ENCODE measurements at regions not wholly inside any gene's neighbourhood (a gene's known extent, or its start where the extent isn't known, plus 50 kb on each side); places are given as distances from the start of the nearest gene placed in this dataset.

GRCh38 chr2:35986871-35987270 lies 368.7 kb upstream of the CRIM1 start:
- H3K9ac ChIP-seq (ENCODE audit: low read length): no peak overlapping the region
- no peak overlapping the region for H3K4me2 ChIP-seq (ENCODE audit: low read length)
- no peak overlapping the region for H3K27ac ChIP-seq (ENCODE audit: low read length)
- no peaks in the 10 kb centered on the region for H3K9me3 ChIP-seq (ENCODE audit: low read length)
- H3F3A ChIP-seq (ENCODE audit: insufficient read depth, low read length, poor library complexity, severe bottlenecking): no peaks in the 10 kb centered on the region
- no peaks in the 10 kb centered on the region for H3K79me2 ChIP-seq (replicated peaks; ENCODE audit: insufficient read depth, low read length)
- H3K36me3 ChIP-seq (ENCODE audit: insufficient read depth, low read length): no peaks in the 10 kb centered on the region
- no peaks in the 10 kb centered on the region for H3K27me3 ChIP-seq (ENCODE audit: insufficient read depth, low read depth, low read length)
- TF ChIP-seq MXI1 (conservative IDR thresholded peaks at IDR 0.05; ENCODE audit: poor library complexity, severe bottlenecking) (no peak), RAD21 (conservative IDR thresholded peaks at IDR 0.05) (no peak), EZH2 (IDR thresholded peaks at IDR 0.05; ENCODE audit: borderline replicate concordance, insufficient read depth, low read length, poor library complexity, severe bottlenecking) (no peak), TAF1 (IDR thresholded peaks at IDR 0.05; ENCODE audit: low read depth) (no peak), POLR2AphosphoS5 (IDR thresholded peaks at IDR 0.05) (no peak), SMC3 (conservative IDR thresholded peaks at IDR 0.05; ENCODE audit: poor library complexity) (no peak)
- TF ChIP-seq, protein P1, sequence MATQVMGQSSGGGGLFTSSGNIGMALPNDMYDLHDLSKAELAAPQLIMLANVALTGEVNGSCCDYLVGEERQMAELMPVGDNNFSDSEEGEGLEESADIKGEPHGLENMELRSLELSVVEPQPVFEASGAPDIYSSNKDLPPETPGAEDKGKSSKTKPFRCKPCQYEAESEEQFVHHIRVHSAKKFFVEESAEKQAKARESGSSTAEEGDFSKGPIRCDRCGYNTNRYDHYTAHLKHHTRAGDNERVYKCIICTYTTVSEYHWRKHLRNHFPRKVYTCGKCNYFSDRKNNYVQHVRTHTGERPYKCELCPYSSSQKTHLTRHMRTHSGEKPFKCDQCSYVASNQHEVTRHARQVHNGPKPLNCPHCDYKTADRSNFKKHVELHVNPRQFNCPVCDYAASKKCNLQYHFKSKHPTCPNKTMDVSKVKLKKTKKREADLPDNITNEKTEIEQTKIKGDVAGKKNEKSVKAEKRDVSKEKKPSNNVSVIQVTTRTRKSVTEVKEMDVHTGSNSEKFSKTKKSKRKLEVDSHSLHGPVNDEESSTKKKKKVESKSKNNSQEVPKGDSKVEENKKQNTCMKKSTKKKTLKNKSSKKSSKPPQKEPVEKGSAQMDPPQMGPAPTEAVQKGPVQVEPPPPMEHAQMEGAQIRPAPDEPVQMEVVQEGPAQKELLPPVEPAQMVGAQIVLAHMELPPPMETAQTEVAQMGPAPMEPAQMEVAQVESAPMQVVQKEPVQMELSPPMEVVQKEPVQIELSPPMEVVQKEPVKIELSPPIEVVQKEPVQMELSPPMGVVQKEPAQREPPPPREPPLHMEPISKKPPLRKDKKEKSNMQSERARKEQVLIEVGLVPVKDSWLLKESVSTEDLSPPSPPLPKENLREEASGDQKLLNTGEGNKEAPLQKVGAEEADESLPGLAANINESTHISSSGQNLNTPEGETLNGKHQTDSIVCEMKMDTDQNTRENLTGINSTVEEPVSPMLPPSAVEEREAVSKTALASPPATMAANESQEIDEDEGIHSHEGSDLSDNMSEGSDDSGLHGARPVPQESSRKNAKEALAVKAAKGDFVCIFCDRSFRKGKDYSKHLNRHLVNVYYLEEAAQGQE (IDR thresholded peaks at IDR 0.05; ENCODE audit: borderline replicate concordance): no peak
- TF ChIP-seq, protein P2, sequence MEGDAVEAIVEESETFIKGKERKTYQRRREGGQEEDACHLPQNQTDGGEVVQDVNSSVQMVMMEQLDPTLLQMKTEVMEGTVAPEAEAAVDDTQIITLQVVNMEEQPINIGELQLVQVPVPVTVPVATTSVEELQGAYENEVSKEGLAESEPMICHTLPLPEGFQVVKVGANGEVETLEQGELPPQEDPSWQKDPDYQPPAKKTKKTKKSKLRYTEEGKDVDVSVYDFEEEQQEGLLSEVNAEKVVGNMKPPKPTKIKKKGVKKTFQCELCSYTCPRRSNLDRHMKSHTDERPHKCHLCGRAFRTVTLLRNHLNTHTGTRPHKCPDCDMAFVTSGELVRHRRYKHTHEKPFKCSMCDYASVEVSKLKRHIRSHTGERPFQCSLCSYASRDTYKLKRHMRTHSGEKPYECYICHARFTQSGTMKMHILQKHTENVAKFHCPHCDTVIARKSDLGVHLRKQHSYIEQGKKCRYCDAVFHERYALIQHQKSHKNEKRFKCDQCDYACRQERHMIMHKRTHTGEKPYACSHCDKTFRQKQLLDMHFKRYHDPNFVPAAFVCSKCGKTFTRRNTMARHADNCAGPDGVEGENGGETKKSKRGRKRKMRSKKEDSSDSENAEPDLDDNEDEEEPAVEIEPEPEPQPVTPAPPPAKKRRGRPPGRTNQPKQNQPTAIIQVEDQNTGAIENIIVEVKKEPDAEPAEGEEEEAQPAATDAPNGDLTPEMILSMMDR (IDR thresholded peaks at IDR 0.05; ENCODE audit: poor library complexity, severe bottlenecking): no peak
- no peak overlapping the region for H2AFZ ChIP-seq (ENCODE audit: low read depth, low read length)
- H3K9me2 ChIP-seq (ENCODE audit: insufficient read depth, low read length): no peaks in the 10 kb centered on the region
- H4K20me1 ChIP-seq (ENCODE audit: insufficient read depth): no peaks in the 10 kb centered on the region
- no peak overlapping the region for H3K4me3 ChIP-seq (ENCODE audit: low read length)

GRCh38 chr2:35978218-35978617 lies 377.4 kb upstream of the CRIM1 start:
- Histone ChIP-seq H3K4me3 (ENCODE audit: low read length) (no peak overlapping the region), H3K27me3 (ENCODE audit: insufficient read depth, low read depth, low read length) (no peaks in the 10 kb centered on the region), H4K20me1 (ENCODE audit: insufficient read depth) (no peaks in the 10 kb centered on the region), H3K4me2 (ENCODE audit: low read length) (no peak overlapping the region), H2AFZ (ENCODE audit: low read depth, low read length) (no peak overlapping the region), H3K27ac (ENCODE audit: low read length) (no peak overlapping the region), H3K9me2 (ENCODE audit: insufficient read depth, low read length) (no peaks in the 10 kb centered on the region), H3K79me2 (replicated peaks; ENCODE audit: insufficient read depth, low read length) (no peaks in the 10 kb centered on the region), H3K9me3 (ENCODE audit: low read length) (no peaks in the 10 kb centered on the region), H3F3A (ENCODE audit: insufficient read depth, low read length, poor library complexity, severe bottlenecking) (no peaks in the 10 kb centered on the region), H3K36me3 (ENCODE audit: insufficient read depth, low read length) (no peaks in the 10 kb centered on the region), H3K9ac (ENCODE audit: low read length) (no peak overlapping the region)
- TF ChIP-seq EZH2 (IDR thresholded peaks at IDR 0.05; ENCODE audit: borderline replicate concordance, insufficient read depth, low read length, poor library complexity, severe bottlenecking): no peak
- TF ChIP-seq POLR2AphosphoS5 (IDR thresholded peaks at IDR 0.05): no peak
- no peak for TF ChIP-seq TAF1 (IDR thresholded peaks at IDR 0.05; ENCODE audit: low read depth)
- no peak for TF ChIP-seq RAD21 (conservative IDR thresholded peaks at IDR 0.05)

DNA sequence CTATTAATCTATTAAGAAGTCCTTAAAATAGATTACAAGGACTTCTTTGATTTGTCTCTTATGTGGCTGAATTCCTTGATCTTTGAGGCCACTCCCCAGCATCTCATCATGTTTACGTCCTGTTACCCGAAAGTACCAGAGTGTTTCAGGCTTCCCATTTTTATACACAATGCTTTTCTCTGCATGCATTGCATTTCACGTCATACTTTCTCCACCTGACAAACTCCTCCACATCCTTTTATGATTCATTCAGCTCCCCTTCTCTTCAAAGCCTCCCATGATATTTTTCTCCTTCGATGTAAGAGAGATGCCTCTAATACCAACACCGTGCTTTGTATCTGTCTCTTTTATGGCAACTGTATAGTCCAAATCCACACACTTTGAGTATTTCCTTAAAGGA lies 379.0 kb upstream of the CRIM1 start:
- Histone ChIP-seq H3K9me3 (ENCODE audit: low read length) (no peaks in the 10 kb centered on the region), H3K27ac (ENCODE audit: low read length) (no peak overlapping the region), H2AFZ (ENCODE audit: low read depth, low read length) (no peak overlapping the region), H3F3A (ENCODE audit: insufficient read depth, low read length, poor library complexity, severe bottlenecking) (no peaks in the 10 kb centered on the region), H3K4me2 (ENCODE audit: low read length) (no peak overlapping the region), H4K20me1 (ENCODE audit: insufficient read depth) (no peaks in the 10 kb centered on the region), H3K36me3 (ENCODE audit: insufficient read depth, low read length) (no peaks in the 10 kb centered on the region), H3K27me3 (ENCODE audit: insufficient read depth, low read depth, low read length) (no peaks in the 10 kb centered on the region), H3K79me2 (replicated peaks; ENCODE audit: insufficient read depth, low read length) (no peaks in the 10 kb centered on the region), H3K4me3 (ENCODE audit: low read length) (no peak overlapping the region), H3K9ac (ENCODE audit: low read length) (no peak overlapping the region), H3K9me2 (ENCODE audit: insufficient read depth, low read length) (no peaks in the 10 kb centered on the region)
- TF ChIP-seq TAF1 (IDR thresholded peaks at IDR 0.05; ENCODE audit: low read depth): no peak
- TF ChIP-seq MXI1 (conservative IDR thresholded peaks at IDR 0.05; ENCODE audit: poor library complexity, severe bottlenecking): no peak
- no peak for TF ChIP-seq EP300 (conservative IDR thresholded peaks at IDR 0.05; ENCODE audit: poor library complexity, severe bottlenecking)
- TF ChIP-seq, protein P2 (IDR thresholded peaks at IDR 0.05; ENCODE audit: poor library complexity, severe bottlenecking): no peak
- TF ChIP-seq SMC3 (conservative IDR thresholded peaks at IDR 0.05; ENCODE audit: poor library complexity): no peak
- TF ChIP-seq POLR2AphosphoS5 (IDR thresholded peaks at IDR 0.05): no peak
- TF ChIP-seq, protein P1 (IDR thresholded peaks at IDR 0.05; ENCODE audit: borderline replicate concordance): no peak
- TF ChIP-seq EZH2 (IDR thresholded peaks at IDR 0.05; ENCODE audit: borderline replicate concordance, insufficient read depth, low read length, poor library complexity, severe bottlenecking): no peak
- TF ChIP-seq RAD21 (conservative IDR thresholded peaks at IDR 0.05): no peak
